Transverse colon (tissue), 4 donors: ENCODE measurements at regions not wholly inside any gene's neighbourhood (a gene's known extent, or its start where the extent isn't known, plus 50 kb on each side); places are given as distances from the start of the nearest gene placed in this dataset.

Source experiments
- DNase-seq: peaks from one replicate; pipeline ENCODE4 v3.0.0-alpha.2; 2019
- H3K27ac ChIP-seq, 4 donors: fragments of 200-600 bp; sonication (generic); 2 replicates each; pipeline ENCODE4 v1.5.1; 2016 to 2018; ENCODE audit warnings: inconsistent platforms in 4 of 4
- H3K27me3 ChIP-seq: fragments of 200-600 bp; sonication (generic); 2 replicates; pipeline ENCODE4 v1.5.1; 2017; ENCODE audit warnings: inconsistent platforms
- H3K36me3 ChIP-seq, 4 donors: fragments of 200-600 bp; sonication (generic); 2 replicates each; pipeline ENCODE4 v1.5.1; 2017 to 2019; ENCODE audit warnings: inconsistent platforms in 4 of 4
- H3K4me1 ChIP-seq, 4 donors: fragments of 200-600 bp; sonication (generic); 2 replicates each; pipeline ENCODE4 v1.5.1; 2017 to 2020; ENCODE audit warnings: inconsistent platforms in 4 of 4
- H3K4me3 ChIP-seq, 4 donors: fragments of 200-600 bp; sonication (generic); 1 replicate in 1 of 4; 2 replicates in 3 of 4; pipeline versions ENCODE4 v1.5.1 to v1.6.1; 2017 to 2019; ENCODE audit warnings: inconsistent platforms in 4 of 4
- H3K9me3 ChIP-seq, 2 donors: fragments of 200-600 bp; sonication (generic); 2 replicates each; pipeline ENCODE4 v1.5.1; 2017 to 2019; ENCODE audit warnings: inconsistent platforms in 2 of 2
- CTCF ChIP-seq, 5 experiments: fragments of 200-600 bp in 3 of 5; fragments of 450-650 bp in 2 of 5; sonication (generic) in 3 of 5; IDR thresholded peaks; 1 replicate in 2 of 5; 2 replicates in 3 of 5; pipeline ENCODE4 v1.5.1; 2016 to 2017; ENCODE audit warnings: antibody characterized with exemption in 5 of 5, inconsistent platforms in 3 of 5, mild to moderate bottlenecking in 2 of 5, moderate library complexity in 1 of 5
- EP300 ChIP-seq: sonication (generic); formaldehyde crosslinking; IDR thresholded peaks from one replicate; pipeline ENCODE4 v1.6.1; 2017; ENCODE audit warnings: antibody characterized with exemption, low read depth
- POLR2A ChIP-seq: fragments of 450-650 bp; IDR thresholded peaks from one replicate; pipeline ENCODE4 v1.6.1; 2016; ENCODE audit warnings: antibody characterized with exemption, mild to moderate bottlenecking, moderate library complexity
- POLR2AphosphoS5 ChIP-seq, 3 donors: sonication (generic); formaldehyde crosslinking; IDR thresholded peaks; one replicate each; pipeline ENCODE4 v1.6.1; 2016; ENCODE audit warnings: antibody characterized with exemption in 3 of 3
- WGBS, 2 donors: methylation state at CpG; one replicate each; pipeline ENCODE4 v1.1.5; 2018; ENCODE audit warnings: low coverage in 1 of 2; 5-methylcytosine and 5-hydroxymethylcytosine counted together
- in situ Hi-C, 4 donors: fragments of 200-750 bp; cut with MboI; loops; one replicate each; pipeline versions ENCODE4 v1.15.0 to v1.15.1; 2017; ENCODE audit warnings: low sequenced_read_pairs in 3 of 4, low pct_ligation_motif_present in 1 of 4, low pct_unique_long_range_greater_than_20kb in 1 of 4
- intact Hi-C: fragments of 100-400 bp; cut with DNase I; formaldehyde crosslinking; loops from one replicate; pipeline ENCODE4 v1.15.1; 2023; ENCODE audit warnings: low total_unique reads

GRCh38 chr6:76516924-76517323 is 444.5 kb upstream of the IMPG1 start:
- TF ChIP-seq CTCF (IDR thresholded peaks at IDR 0.05) (no peak), POLR2A (no peak), POLR2AphosphoS5 (IDR thresholded peaks at IDR 0.05) (no peak), EP300 (no peak)
- Histone ChIP-seq H3K4me3 (no peak overlapping the region), H3K4me1 (no peaks in the 10 kb centered on the region), H3K36me3 (no peaks in the 10 kb centered on the region), H3K9me3 (no peaks in the 10 kb centered on the region), H3K27me3 (no peaks in the 10 kb centered on the region), H3K27ac (no peak overlapping the region)
- 78 to 81% methylated on average over 3 to 4 of the region's 4 CpGs for WGBS, 2 donors
- intact Hi-C loops (no loop called here), in situ Hi-C loops (no loop called here)
- no peak for DNase-seq

DNA sequence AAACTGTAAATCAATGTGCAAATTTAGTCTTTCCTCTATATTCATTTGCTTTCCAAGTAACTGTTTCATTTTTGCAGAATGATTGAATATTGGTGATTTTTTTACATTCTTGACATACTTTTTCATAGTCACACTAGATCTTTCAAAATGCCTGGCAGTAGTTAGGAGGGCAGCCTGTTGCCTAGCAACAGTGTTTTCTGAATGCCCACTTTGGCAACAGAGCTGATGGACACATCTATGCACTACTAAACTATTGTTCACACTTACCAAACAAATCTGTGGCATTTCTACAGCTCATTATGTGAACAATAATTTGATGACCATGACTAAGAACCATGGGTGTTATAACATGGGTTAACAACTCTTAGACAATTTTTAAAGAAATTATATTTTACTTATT is 438.0 kb upstream of the IMPG1 start:
- H3K9me3 ChIP-seq = no peaks in the 10 kb centered on the region
- H3K36me3 ChIP-seq = no peaks in the 10 kb centered on the region
- H3K4me3 ChIP-seq = no peak overlapping the region
- no peak overlapping the region for H3K27ac ChIP-seq
- DNase-seq = no peak
- no peaks in the 10 kb centered on the region for H3K4me1 ChIP-seq
- intact Hi-C loops (no loop called here), in situ Hi-C loops (no loop called here)
- no peaks in the 10 kb centered on the region for H3K27me3 ChIP-seq
- TF ChIP-seq POLR2AphosphoS5 (IDR thresholded peaks at IDR 0.05) = no peak
- no peak for TF ChIP-seq POLR2A
- no peak for TF ChIP-seq EP300

DNA sequence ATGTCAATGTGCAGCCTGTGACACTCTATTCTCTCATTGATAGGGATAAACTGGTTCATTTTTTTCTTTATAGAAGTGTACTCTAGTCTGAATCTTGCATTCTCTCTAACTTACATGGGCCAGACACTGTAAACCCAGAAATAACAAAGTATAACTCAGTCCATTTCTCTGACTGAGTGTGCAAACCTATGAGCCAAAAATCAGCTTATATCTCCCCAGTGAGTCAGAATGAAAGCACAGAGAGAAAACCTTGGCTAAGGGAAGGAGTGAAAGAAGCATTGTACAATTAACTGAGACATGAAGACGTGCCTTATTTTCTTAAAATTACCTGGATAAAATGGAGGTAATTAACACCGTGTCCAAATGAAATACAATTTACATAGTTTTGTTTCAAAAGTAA is 436.9 kb upstream of the IMPG1 start:
- Histone ChIP-seq H3K9me3 (no peaks in the 10 kb centered on the region), H3K4me1 (no peaks in the 10 kb centered on the region), H3K27me3 (no peaks in the 10 kb centered on the region), H3K36me3 (no peaks in the 10 kb centered on the region), H3K4me3 (no peak overlapping the region), H3K27ac (no peak overlapping the region)
- 59 to 72% methylated on average over 2 of the region's 2 CpGs for WGBS, 2 donors
- no peak for TF ChIP-seq CTCF (IDR thresholded peaks at IDR 0.05)
- TF ChIP-seq EP300 = no peak
- TF ChIP-seq POLR2A = no peak
- no peak for TF ChIP-seq POLR2AphosphoS5 (IDR thresholded peaks at IDR 0.05)
- DNase-seq = no peak
- in situ Hi-C loops (no loop called here), intact Hi-C loops (no loop called here)

DNA sequence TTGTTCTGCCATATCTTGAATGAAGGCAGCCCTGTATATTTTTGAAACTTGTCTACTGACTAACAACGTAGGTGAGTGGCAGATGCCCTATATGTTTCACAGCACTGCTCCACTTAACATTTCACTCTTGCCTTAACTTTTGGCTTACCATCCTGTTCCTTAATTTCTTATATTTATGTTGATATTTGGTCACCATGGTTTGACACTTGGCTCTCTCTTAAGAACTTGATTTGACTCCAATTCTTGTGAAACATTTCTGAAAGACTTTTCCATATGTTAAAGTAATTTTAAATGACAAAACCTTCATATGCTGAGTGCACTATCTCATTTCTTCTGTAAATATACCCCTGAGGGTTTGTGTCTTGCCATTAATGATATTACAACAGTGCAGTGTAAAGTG is 434.3 kb upstream of the IMPG1 start:
- intact Hi-C loops = no loop called here
- no peak for DNase-seq

More for the DNA sequence above, 434.3 kb upstream of the IMPG1 start:
- Histone ChIP-seq H3K36me3 (no peaks in the 10 kb centered on the region), H3K4me1 (no peaks in the 10 kb centered on the region), H3K27ac (no peak overlapping the region), H3K4me3 (no peak overlapping the region), H3K9me3 (no peaks in the 10 kb centered on the region), H3K27me3 (no peaks in the 10 kb centered on the region)
- TF ChIP-seq POLR2A = no peak
- no peak for TF ChIP-seq EP300
- TF ChIP-seq POLR2AphosphoS5 (IDR thresholded peaks at IDR 0.05) = no peak
- TF ChIP-seq CTCF (IDR thresholded peaks at IDR 0.05) = no peak
- 57 to 89% methylated on average over 1 of the region's 1 CpG for WGBS, 2 donors
- in situ Hi-C loops = no loop called here
